ENCODE measurements at regions not wholly inside any gene's neighbourhood (a gene's known extent, or its start where the extent isn't known, plus 50 kb on each side); places are given as distances from the start of the nearest gene placed in this dataset.

DNA sequence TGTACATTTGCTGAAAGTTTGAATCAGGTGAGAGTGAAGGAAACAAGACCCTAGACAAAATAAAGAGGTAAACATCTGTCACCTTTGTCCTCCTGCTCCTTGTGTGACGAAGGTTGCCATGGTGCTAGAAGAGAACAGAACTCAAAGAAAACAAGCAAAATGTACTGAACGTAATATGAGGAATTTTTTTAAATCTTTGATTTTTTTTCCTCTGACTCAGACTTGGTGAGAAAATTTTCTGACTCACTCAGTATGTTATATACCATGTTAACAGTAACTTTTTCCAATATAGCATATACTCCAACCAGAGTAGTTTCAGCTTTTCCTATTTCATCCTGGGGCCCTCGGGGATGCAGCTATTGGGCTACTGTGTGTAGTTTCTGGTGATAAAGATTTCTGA lies 2114.6 kb upstream of the PIK3C3 start:
- DNase-seq (ENCODE audit: low read depth, low spot score): no peak

DNA sequence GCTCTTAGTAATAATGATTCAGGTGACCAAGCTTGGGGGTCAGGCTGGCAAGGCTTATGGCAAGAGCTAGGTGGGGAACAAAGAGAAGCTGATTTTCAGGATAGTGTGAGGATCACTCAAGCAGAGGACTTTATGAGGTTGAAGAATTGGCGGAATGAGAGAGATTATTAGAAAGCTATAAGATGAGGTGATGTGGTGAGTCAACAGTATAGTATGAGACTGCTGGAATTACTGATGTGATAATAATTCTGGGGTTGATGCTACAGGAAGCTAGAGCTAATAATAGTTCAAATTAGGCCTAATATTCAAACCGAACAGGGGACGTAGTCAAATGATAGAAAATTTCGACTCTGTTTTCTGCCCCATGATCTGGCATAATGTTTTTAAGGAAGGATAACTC lies 2115.3 kb upstream of the PIK3C3 start:
- DNase-seq (ENCODE audit: low read depth, low spot score): no peak

DNA sequence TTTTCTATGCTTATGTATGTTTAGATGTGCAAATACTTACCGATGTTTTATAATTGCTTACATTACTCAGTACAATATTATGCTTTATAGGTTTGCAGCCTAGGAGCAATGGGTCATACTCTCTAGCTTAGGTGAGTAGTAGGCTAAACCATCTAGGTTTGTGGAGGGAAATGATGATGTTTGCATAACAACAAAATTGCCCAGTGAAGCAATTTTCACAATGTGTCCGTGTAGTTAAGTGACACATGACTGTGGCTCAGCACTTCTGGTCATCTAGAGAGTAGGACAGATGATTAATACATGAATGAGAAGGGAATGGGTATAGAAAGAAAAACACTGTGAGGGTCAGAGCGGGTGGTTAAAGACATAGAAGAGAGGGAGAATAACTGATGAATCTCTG lies 2116.2 kb upstream of the PIK3C3 start:
- DNase-seq (ENCODE audit: low read depth, low spot score): no peak

DNA sequence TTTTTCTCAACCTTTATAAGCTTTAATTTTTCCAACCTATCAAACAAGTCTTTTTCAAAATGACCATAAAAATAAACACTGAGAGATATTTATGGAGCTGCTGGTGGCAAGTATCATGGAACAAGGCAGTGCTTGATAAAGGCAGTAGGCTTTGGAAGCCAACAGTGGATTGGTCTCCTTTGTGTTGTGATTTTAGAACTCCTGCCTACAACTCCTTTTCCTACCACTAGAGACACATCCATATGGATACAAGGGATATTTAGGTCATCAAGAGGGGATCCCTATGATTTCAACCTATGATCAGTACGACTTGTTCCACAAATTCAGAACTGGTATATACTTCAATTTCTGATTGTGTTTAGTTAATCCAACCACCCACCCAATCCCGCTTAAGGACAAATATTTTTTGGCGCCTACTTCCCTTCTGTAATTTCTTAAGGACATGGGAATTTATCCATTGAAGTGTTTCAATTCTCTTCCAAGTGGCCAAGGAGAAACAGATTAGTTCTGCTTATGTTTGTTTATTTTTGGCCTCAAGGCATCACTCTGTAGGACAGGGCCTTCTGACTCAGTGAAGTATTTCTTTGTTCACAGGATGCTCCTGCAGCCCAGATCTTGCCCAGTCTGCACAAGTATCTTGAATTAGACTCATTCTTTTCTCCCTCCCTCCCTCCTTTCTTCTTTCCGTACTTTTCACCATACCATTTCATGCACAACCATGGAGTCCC lies 2119.6 kb upstream of the PIK3C3 start:
- DNase-seq (ENCODE audit: low read depth, low spot score): no peak

DNA sequence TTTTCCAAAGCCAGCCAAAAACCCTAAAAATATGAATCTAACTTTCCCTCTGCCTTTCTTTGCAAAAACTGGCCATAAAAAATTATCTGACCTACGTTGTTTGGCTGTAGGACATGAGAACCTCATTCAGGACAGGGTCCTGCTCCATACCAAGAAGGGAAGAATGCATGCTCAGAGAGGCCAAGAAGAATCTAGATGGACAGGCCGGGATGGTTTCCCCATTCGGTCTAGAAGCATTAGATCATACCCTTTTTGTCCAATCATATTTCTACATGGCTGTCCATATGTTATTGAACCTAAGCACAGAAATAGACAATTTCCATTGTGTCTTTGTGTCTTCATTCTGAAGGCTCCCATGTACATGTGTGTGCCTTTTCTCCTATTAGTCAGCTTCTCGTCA lies 2120.4 kb upstream of the PIK3C3 start:
- DNase-seq (ENCODE audit: low read depth, low spot score): no peak

DNA sequence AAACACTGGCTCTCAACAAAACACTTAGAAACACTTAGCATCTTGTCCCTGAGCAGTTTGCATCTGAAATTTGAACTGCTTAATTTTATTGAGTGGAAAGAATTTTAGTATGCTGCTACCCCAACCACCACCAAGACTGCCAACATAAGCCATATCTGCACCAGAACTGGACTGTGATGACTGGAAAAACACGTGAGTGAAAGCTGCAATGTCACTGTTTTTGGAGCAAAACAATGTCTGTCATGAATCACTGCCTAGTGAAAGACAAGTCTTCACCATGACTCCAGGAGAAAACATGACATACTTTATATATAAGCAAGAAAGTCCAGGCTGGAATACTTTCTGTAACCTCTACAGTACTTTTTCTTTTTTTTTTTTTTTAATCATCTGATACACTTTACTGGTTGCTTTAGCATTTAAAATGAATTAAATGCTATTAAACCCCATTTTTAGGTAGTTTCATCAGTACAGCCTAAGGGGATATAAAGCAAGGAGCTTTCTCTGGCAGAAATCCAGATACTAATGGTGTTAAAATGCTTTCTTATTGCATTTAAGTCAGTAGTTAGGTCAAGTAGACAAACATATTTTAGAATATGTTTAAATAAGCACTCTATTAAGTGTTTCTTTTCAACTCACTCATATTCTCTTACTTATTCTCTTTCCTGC lies 2129.4 kb upstream of the PIK3C3 start:
- no peak for DNase-seq (ENCODE audit: low read depth, low spot score)

DNA sequence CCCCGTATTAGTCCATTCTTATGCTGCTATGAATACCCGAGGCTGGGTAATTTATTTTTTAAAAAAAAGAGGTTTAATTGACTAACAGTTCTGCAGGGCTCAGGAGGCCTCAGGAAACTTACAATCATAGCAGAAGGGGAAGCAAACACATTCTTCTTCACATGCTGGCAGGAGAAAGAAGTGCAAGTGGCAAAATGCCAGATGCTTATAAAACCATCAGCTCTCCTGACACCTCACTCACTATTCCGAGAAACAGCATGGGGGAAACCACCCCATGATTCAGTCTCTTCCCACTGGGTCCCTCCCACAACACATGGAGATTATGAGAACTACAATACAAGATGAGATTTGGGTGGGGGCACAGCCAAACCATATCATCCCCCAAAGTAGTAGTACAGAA lies 2148.5 kb upstream of the PIK3C3 start:
- DNase-seq (ENCODE audit: low read depth, low spot score): no peak

- DNase-seq (ENCODE audit: low read depth, low spot score): no peak
Observed at GRCh38 chr18:39805218-39805617, 2149.8 kb upstream of the PIK3C3 start.

DNA sequence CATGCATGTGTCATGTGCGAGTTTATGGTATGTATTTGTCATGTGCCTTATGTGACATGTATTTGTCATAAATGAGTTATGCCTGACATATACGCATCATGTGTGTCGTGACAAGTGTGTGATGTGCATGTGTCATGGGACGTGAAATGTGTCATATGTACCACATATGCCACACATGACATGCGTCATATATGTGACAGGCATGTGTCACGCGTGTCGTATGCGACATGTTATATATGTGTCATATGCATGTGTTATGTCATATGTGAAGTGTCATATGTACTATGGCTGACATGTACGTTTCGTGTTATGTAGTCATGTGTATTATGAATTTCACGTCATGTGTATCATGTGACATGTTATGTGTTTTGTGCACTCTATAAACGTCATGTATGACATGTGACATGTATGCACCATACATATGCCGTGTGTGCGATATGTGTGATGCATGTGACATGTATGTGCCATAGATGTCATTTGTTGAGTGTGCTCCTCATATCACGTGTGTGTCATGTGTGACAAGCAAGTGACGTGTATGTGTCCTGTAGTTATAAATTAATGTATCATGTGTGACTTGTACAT lies 2152.3 kb upstream of the PIK3C3 start:
- no peak for DNase-seq (ENCODE audit: low read depth, low spot score)

DNA sequence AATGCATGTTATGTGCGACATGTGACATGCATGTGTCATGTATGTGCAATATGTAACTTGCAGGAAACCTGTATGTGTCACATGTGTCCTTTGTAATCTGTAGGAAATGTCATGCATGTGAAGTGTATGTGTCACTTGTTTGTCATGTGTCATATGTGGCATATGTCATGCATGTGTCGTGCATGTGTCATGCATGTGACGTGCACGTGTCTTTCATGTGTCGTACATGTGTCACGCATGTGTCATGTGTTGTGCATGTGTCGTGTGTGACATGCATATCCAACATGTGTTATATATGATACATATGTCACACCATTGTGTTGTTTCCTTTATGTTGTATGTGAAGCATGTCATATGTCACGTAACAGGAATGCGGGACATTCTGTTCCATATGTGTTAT lies 2153.2 kb upstream of the PIK3C3 start:
- no peak for DNase-seq (ENCODE audit: low read depth, low spot score)

- no peak for DNase-seq (ENCODE audit: low read depth, low spot score)
Observed at GRCh38 chr18:39801010-39801409, 2154.0 kb upstream of the PIK3C3 start.

DNA sequence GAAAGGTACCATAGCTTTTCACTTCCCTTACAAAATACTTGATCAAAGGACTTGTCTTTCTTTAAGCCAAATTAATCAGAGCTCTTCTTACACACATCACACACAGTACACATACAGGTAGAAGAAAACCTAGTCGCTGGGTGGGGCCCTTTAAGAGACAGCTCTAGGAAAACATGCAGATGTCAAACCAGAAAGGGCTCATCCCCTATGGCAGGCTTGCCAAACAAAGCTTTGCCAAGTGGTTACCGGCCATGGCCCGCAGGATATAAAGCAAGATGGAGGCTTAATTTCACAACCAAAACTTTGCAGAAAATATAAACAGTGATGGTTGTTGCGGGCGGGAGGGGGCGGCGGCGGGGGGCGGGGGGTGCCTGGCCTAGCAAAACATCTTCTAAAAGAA lies 2156.0 kb upstream of the PIK3C3 start:
- DNase-seq (ENCODE audit: low read depth, low spot score): no peak

GRCh38 chr18:39796393-39796792 lies 2158.6 kb upstream of the PIK3C3 start:
- no peak for DNase-seq (ENCODE audit: low read depth, low spot score)

DNA sequence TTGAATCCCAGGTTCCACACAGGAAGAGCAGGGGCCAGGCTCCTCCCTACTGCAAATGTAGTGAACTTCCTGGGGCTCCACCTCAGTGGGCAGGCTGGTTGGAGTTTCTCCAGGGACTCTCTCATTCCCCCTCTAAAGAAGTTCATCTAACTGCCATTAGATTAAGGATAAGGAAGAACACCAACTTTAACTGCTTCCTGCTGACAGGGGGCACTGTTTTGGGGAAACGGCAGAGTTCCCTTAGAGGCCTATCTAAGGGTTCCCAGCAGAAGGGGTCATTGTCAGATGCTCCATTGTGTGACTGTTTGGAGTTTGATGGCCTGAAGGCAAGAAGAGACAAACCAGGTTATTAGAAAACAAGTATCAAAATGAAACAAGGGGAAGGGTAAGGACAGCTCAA lies 2159.7 kb upstream of the PIK3C3 start:
- DNase-seq (ENCODE audit: low read depth, low spot score): no peak

DNA sequence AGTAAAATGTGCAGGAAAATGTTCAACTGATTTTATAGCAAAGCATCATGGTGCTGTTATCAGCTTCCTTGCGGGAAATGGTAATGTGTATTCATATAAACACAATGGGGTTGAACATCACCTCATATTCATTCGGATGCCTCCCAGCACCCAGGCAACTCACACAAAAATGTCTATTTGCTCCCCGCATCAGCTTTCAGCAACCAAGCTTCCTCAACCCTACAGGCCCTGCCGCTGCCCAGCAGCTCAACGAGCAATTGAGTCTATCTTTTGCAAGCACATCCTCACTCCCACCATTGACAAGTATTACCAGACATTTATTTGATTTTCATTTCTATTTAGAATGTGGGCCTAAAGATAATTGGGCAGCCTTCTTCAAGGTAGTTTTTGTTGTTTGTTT lies 2161.4 kb upstream of the PIK3C3 start:
- DNase-seq (ENCODE audit: low read depth, low spot score): no peak

- DNase-seq (ENCODE audit: low read depth, low spot score): no peak
Observed at GRCh38 chr18:39788383-39788782, 2166.7 kb upstream of the PIK3C3 start.

- no peak for DNase-seq (ENCODE audit: low read depth, low spot score)
Observed at GRCh38 chr18:39786477-39786876, 2168.6 kb upstream of the PIK3C3 start.

DNA sequence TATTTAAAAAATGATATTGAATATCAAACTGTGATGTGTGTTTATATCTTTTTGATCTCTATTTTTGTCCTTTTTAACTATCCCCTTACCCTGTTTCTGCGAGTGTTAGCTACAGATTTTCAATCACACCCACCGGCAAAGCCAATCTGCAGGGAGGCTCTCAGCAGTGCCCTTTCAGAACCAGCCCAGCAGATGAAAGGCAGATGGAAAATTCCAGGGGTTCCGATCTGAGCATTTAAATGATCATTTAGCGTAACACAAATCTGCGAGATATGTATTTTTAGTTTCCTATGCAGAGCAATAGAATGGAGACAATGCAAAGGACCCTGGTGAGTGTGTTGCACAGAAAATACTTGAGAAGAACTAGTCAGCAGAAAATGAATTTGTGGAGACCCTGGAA lies 2170.5 kb upstream of the PIK3C3 start:
- no peak for DNase-seq (ENCODE audit: low read depth, low spot score)

- no peak for DNase-seq (ENCODE audit: low read depth, low spot score)
Observed at GRCh38 chr18:39781565-39781964, 2173.5 kb upstream of the PIK3C3 start.

DNA sequence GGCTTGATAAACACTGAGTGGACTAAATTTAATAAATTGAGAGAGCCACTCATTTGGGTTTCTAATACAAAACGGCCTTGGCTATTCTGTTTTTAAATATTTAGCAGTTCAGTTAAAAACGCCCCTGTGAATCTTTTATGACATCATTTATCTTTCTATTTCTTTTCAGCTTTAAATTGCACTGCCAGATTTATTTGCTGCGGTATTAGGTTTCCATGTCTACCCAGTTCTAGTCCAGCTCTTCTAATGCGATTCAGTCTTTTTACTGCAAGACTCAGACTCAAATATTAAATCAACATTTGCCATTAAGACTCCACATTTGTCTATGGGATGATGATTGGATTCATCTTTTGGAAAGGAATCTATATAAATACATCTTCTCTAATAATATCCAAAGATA lies 2174.3 kb upstream of the PIK3C3 start:
- no peak for DNase-seq (ENCODE audit: low read depth, low spot score)

DNA sequence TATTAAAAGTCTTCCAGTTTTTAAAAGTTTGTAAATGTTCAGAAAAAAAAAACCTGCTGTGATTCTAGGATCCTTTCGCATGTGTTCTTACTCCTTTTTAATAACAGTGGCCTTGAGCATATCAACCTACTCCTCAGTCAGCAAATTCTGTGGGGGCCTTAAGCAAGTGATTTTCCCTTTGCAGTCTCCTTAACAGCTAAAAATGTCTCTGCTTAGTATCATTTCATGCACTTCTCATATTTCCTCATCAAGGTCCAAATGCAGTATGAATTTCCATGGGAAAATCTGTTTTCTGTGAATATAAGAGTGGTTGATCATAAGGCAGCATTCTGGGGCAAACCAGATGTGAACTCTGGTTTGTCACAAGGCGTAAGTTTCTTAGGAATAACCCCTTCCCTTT lies 2175.1 kb upstream of the PIK3C3 start:
- no peak for DNase-seq (ENCODE audit: low read depth, low spot score)

DNA sequence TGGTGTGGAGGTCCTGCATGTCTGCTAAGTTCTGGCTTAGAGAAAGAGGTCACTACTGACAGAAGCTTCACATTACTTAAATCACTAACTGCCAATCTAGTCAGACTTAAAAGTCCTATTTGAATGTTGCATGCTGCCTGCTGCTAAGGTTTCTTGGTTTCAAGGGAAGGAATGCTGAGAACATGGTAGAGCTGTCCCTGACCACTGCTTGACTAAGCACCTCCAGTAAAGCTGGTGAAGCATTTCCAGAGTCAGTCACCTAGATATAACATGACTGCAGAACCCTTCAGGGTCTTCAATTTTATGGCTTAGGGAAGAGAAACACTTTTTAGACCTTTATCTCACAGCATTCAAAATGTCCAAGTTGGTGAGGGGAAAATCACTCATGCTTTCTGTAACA lies 2178.3 kb upstream of the PIK3C3 start:
- DNase-seq (ENCODE audit: low read depth, low spot score): no peak

- DNase-seq (ENCODE audit: low read depth, low spot score): no peak
Observed at GRCh38 chr18:39774957-39775598, 2180.0 kb upstream of the PIK3C3 start.
